Right lobe of liver (tissue), 6 donors: ENCODE measurements at regions not wholly inside any gene's neighbourhood (a gene's known extent, or its start where the extent isn't known, plus 50 kb on each side); places are given as distances from the start of the nearest gene placed in this dataset.

Experiments used
- ATAC-seq, 4 donors: fragments of 200-7000 bp; cut with Tn5 transposase; one replicate each; pipeline ENCODE4 v1.9.1; 2020; ENCODE audit warnings: mild to moderate bottlenecking in 4 of 4, moderate library complexity in 4 of 4
- DNase-seq, 3 donors: peaks; one replicate each; pipeline ENCODE4 v3.0.0-alpha.2; 2020
- H3K27ac ChIP-seq, 3 donors: fragments of 200-600 bp; one replicate each; pipeline ENCODE4 v1.8.0; 2022
- H3K27me3 ChIP-seq, 2 donors: fragments of 200-600 bp; one replicate each; pipeline ENCODE4 v1.8.0; 2022
- H3K36me3 ChIP-seq, 4 donors: fragments of 200-600 bp; sonication (generic) in 1 of 4; one replicate each; pipeline versions ENCODE4 v1.5.1 to v1.8.0; 2017 to 2022; ENCODE audit warnings: control low read depth in 1 of 4
- H3K4me1 ChIP-seq, 4 donors: fragments of 200-600 bp; sonication (generic) in 1 of 4; one replicate each; pipeline versions ENCODE4 v1.5.1 to v1.8.0; 2017 to 2022; ENCODE audit warnings: control low read depth in 1 of 4
- H3K4me3 ChIP-seq, 3 donors: fragments of 200-600 bp; one replicate each; pipeline ENCODE4 v1.8.0; 2022
- H3K9me3 ChIP-seq, 4 donors: fragments of 200-600 bp; sonication (generic) in 1 of 4; one replicate each; pipeline versions ENCODE4 v1.5.1 to v1.8.0; 2017 to 2022; ENCODE audit warnings: control low read depth in 1 of 4
- POLR2A ChIP-seq: fragments of 450-650 bp; IDR thresholded peaks from one replicate; pipeline ENCODE4 v1.6.1; 2017; ENCODE audit warnings: antibody characterized with exemption, mild to moderate bottlenecking
- WGBS: methylation state at CpG from one replicate; pipeline ENCODE4 v1.1.6; 2018; ENCODE audit warnings: low coverage, low lambda C conversion rate; ENCODE audit not compliant: insufficient coverage; ENCODE audit errors: missing lambda C conversion rate; 5-methylcytosine and 5-hydroxymethylcytosine counted together
- intact Hi-C, 2 donors: fragments of 100-400 bp; cut with DNase I; formaldehyde crosslinking; loops; one replicate each; pipeline versions ENCODE4 v1.11.2 to v1.14.1; 2022
- TF ChIP-seq, protein P1 (sequence below), 4 donors: fragments of 200-600 bp in 3 of 4; fragments of 450-650 bp in 1 of 4; IDR thresholded peaks; one replicate each; pipeline versions ENCODE4 v1.5.1 to v1.8.0; 2016 to 2022; ENCODE audit warnings: antibody characterized with exemption in 4 of 4, mild to moderate bottlenecking in 2 of 4
- donor health status: DM: no; HTN: yes; CAD: no.
- donor health status: DM: no; HTN: no; CAD: no.
- donor health status: DM: no; HTN: no; CAD: no.
- donor health status: DM: no; HTN: yes; CAD: no.
- donor health status: DM: no; HTN: yes; CAD: no.

DNA sequence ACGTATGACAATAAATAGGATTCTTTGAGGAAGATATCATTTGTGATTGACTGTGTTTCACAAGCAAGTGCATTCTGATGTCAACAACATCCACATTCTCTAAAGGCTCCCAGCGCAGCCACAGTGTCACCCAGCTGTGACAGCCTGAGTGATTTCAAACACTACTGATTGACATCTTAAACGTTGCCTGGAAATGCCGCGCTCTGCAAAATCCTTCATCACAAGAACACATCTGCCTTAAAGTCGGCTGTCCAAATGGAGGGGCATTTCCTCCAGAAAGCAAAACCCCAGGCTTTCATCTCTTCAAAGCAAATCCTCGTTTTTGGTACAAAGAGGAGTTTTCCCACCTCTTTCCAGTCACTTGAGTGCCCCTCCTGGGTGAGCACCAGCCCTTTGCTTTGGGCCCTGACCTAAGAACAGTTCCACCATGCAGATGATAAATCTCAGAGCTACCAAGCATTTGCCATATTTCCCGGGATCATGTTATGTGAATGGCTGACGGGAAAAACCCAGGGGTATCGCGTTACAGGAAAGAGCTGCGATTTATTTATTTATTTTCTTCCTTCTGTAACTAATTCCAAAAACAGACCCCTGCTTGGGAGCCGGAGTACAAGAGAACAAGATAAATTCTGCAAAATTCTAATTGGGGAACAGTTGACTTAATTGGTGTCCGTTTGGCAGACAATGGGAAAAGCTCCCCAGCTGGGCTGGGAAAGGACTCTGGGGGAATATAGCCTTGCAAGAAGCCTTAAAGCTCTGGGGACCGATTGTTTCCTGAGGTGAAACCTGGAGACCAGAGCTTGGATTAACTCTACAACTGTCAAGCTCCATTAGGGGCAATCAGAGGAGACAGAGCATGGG is 703.8 kb upstream of the NR2F2 start:
- Histone ChIP-seq H3K4me1 (no peaks in the 10 kb centered on the region), H3K9me3 (no peaks in the 10 kb centered on the region), H3K27me3 (no peaks in the 10 kb centered on the region), H3K27ac (no peak overlapping the region), H3K4me3 (no peak overlapping the region), H3K36me3 (no peaks in the 10 kb centered on the region)
- TF ChIP-seq, protein P1, sequence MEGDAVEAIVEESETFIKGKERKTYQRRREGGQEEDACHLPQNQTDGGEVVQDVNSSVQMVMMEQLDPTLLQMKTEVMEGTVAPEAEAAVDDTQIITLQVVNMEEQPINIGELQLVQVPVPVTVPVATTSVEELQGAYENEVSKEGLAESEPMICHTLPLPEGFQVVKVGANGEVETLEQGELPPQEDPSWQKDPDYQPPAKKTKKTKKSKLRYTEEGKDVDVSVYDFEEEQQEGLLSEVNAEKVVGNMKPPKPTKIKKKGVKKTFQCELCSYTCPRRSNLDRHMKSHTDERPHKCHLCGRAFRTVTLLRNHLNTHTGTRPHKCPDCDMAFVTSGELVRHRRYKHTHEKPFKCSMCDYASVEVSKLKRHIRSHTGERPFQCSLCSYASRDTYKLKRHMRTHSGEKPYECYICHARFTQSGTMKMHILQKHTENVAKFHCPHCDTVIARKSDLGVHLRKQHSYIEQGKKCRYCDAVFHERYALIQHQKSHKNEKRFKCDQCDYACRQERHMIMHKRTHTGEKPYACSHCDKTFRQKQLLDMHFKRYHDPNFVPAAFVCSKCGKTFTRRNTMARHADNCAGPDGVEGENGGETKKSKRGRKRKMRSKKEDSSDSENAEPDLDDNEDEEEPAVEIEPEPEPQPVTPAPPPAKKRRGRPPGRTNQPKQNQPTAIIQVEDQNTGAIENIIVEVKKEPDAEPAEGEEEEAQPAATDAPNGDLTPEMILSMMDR (IDR thresholded peaks at IDR 0.05) = no peak
- TF ChIP-seq POLR2A = no peak
- DNase-seq = no peak
- intact Hi-C loops = no loop called here
- WGBS = 56% methylated on average over 14 of the region's 15 CpGs
- no peak for ATAC-seq

GRCh38 chr15:95629503-95630168 is 700.9 kb upstream of the NR2F2 start:
- ATAC-seq (no peak), DNase-seq (no peak)
- no peak overlapping the region for H3K27ac ChIP-seq
- intact Hi-C loops = no loop called here
- TF ChIP-seq, protein P1 (IDR thresholded peaks at IDR 0.05) = no peak
- TF ChIP-seq POLR2A = no peak
- H3K4me3 ChIP-seq = no peak overlapping the region
- H3K36me3 ChIP-seq = no peaks in the 10 kb centered on the region
- H3K9me3 ChIP-seq = no peaks in the 10 kb centered on the region
- H3K27me3 ChIP-seq = no peaks in the 10 kb centered on the region
- WGBS = 84% methylated on average over 4 of the region's 5 CpGs
- H3K4me1 ChIP-seq = no peaks in the 10 kb centered on the region

DNA sequence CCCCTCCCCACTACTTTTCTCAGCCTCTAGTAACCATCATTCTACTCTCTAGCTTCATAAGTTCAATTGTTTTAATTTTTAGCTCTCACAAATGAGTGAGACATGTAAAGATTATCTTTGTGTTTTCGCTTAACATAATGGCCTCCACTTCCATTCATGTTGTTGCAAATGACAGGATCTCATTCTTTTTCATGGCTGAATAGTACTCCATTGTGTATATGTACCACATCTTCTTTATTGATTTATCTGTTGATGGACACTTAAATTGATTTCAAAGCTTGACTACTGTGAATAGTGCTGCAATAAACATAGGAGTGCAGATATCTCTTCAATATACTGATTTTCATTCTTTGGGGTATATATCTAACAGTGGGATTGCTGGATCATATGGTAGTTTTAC is 699.8 kb upstream of the NR2F2 start:
- Histone ChIP-seq H3K4me1 (no peaks in the 10 kb centered on the region), H3K27me3 (no peaks in the 10 kb centered on the region), H3K4me3 (no peak overlapping the region), H3K36me3 (no peaks in the 10 kb centered on the region), H3K27ac (no peak overlapping the region), H3K9me3 (no peaks in the 10 kb centered on the region)
- intact Hi-C loops = no loop called here
- ATAC-seq = no peak
- WGBS = 78% methylated on average over 1 of the region's 1 CpG
- TF ChIP-seq, protein P1 (IDR thresholded peaks at IDR 0.05) = no peak
- TF ChIP-seq POLR2A = no peak
- no peak for DNase-seq

DNA sequence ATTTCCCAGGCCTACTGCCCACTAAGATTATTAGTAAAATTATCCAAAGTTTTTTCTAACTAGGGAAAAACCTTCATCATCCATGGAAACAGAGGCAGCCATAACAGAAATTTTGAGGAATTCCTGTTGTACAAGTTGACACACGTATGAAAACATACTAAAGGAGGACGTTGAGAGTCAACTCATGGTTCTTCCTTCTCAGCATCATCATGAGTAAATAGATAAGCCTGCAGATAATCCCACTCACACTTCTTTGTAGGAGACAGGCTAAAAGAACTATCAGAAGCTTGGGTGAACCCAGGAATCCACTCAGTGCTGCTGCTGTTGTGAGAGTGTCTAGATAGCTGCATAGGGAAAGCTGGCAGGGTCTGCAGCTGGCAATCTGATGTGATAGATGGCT is 694.8 kb upstream of the NR2F2 start:
- WGBS = 79% methylated on average over 2 of the region's 2 CpGs
- TF ChIP-seq, protein P1 (IDR thresholded peaks at IDR 0.05) = no peak
- no peak for TF ChIP-seq POLR2A
- Histone ChIP-seq H3K4me3 (no peak overlapping the region), H3K27ac (no peak overlapping the region), H3K27me3 (no peaks in the 10 kb centered on the region), H3K4me1 (no peaks in the 10 kb centered on the region), H3K9me3 (no peaks in the 10 kb centered on the region), H3K36me3 (no peaks in the 10 kb centered on the region)
- no peak for DNase-seq
- ATAC-seq = no peak
- intact Hi-C loops = no loop called here
